GM12878 (cell line): ENCODE measurements at regions not wholly inside any gene's neighbourhood (a gene's known extent, or its start where the extent isn't known, plus 50 kb on each side); places are given as distances from the start of the nearest gene placed in this dataset.

ENCODE experiments used
- ATAC-seq: fragments of 200-7000 bp; cut with Tn5 transposase; 3 replicates; pipeline ENCODE4 v1.9.1; 2020; ENCODE audit warnings: mild to moderate bottlenecking, moderate library complexity
- BruUV-seq: library from RNA; stranded (reverse); fragments of 400-500 nt; replicated peaks from 2 replicates; lab custom pipeline; 2021; lab: Mats Ljungman, UMichigan
- CTCF ChIA-PET: fragments of 300-600 bp; sonication (Branson Sonifier 250); formaldehyde crosslinking; extraction: SDS; loops from one replicate; lab custom pipeline; 2021; ENCODE audit warnings: inconsistent platforms; lab: Yijun Ruan, JAX
- POLR2A ChIA-PET: fragments of 350-600 bp; formaldehyde crosslinking; extraction: SDS; loops from one replicate; lab custom pipeline; 2021; ENCODE audit warnings: inconsistent platforms; lab: Charles Lee
- RAD21 ChIA-PET: fragments of 300-600 bp; sonication (Branson Sonifier 250); formaldehyde crosslinking; loops from one replicate; lab custom pipeline; 2023; ENCODE audit warnings: antibody characterized with exemption; ENCODE audit not compliant: unreplicated experiment; lab: Charles Lee
- SMC1A ChIA-PET: fragments of 300-600 bp; sonication (Branson Sonifier 250); formaldehyde crosslinking; loops from one replicate; lab custom pipeline; 2023; ENCODE audit not compliant: unreplicated experiment, uncharacterized antibody; lab: Charles Lee
- DNase-seq: peaks from one replicate; pipeline ENCODE4 v3.0.0-alpha.2; 2011; ENCODE audit warnings: low read depth, low spot score
- FAIRE-seq: peaks from 3 replicates; lab custom pipeline; 2011; peaks lifted over from hg19 to GRCh38; lab: Jason Lieb, UNC
- H2AFZ ChIP-seq: 2 replicates; pipeline ENCODE4 v1.6.0; 2011; ENCODE audit warnings: low read depth, low read length, control low read depth; ENCODE audit not compliant: control insufficient read depth
- H3K27ac ChIP-seq: 2 replicates; pipeline ENCODE4 v1.5.1; 2011; ENCODE audit warnings: control low read depth; ENCODE audit not compliant: control insufficient read depth, insufficient read depth
- H3K27me3 ChIP-seq, 2 experiments: replicated peaks in 1 of 2; 2 replicates each; pipeline versions ENCODE4 v1.6.0 to v1.6.1; 2011; ENCODE audit warnings: low read length in 1 of 2; ENCODE audit not compliant: control insufficient read depth in 2 of 2, insufficient read depth in 2 of 2
- H3K36me3 ChIP-seq, 2 experiments: 2 replicates each; pipeline ENCODE4 v1.5.1; 2011; ENCODE audit warnings: low read length in 1 of 2; ENCODE audit not compliant: control insufficient read depth in 2 of 2, insufficient read depth in 2 of 2
- H3K4me1 ChIP-seq: 2 replicates; pipeline ENCODE4 v1.6.1; 2011; ENCODE audit warnings: mild to moderate bottlenecking, low read length, moderate library complexity, mixed read lengths; ENCODE audit not compliant: control insufficient read depth, insufficient read depth
- H3K4me2 ChIP-seq: 2 replicates; pipeline ENCODE4 v1.6.0; 2011; ENCODE audit warnings: control low read depth; ENCODE audit not compliant: control insufficient read depth, insufficient read depth
- H3K4me3 ChIP-seq: fragments of 200-600 bp; sonication (generic); 2 replicates; pipeline ENCODE4 v1.5.1; 2016
- H3K79me2 ChIP-seq: 2 replicates; pipeline ENCODE4 v1.6.0; 2011; ENCODE audit warnings: low read length; ENCODE audit not compliant: control insufficient read depth, insufficient read depth
- H3K9ac ChIP-seq: 2 replicates; pipeline ENCODE4 v1.8.0; 2011; ENCODE audit warnings: low read length, control low read depth, mixed read lengths; ENCODE audit not compliant: control insufficient read depth, insufficient read depth
- H3K9me3 ChIP-seq: replicated peaks from 3 replicates; pipeline ENCODE4 v1.5.1; 2011; ENCODE audit warnings: mild to moderate bottlenecking, low read length; ENCODE audit not compliant: control insufficient read depth, insufficient read depth
- H4K20me1 ChIP-seq: 2 replicates; pipeline ENCODE4 v1.6.0; 2011; ENCODE audit not compliant: control insufficient read depth, insufficient read depth
- BMI1 ChIP-seq: fragments of 450-650 bp; IDR thresholded peaks from 2 replicates; pipeline ENCODE4 v1.6.1; 2016; ENCODE audit warnings: mild to moderate bottlenecking, moderate library complexity, borderline replicate concordance
- LARP7 ChIP-seq: fragments of 450-650 bp; IDR thresholded peaks from 2 replicates; pipeline ENCODE4 v1.6.1; 2017; ENCODE audit warnings: mild to moderate bottlenecking
- MXI1 ChIP-seq: fragments of 150-350 bp; IDR thresholded peaks from 2 replicates; pipeline ENCODE4 v1.6.1; 2011; ENCODE audit warnings: low read depth, mild to moderate bottlenecking, inconsistent platforms, low read length, improper control_type of control experiment
- NBN ChIP-seq: fragments of 450-650 bp; IDR thresholded peaks from 2 replicates; pipeline ENCODE4 v1.6.1; 2016
- PAX8 ChIP-seq: fragments of 450-650 bp; IDR thresholded peaks from 2 replicates; pipeline ENCODE4 v1.6.1; 2017; ENCODE audit warnings: mild to moderate bottlenecking, moderate library complexity
- TARDBP ChIP-seq: IDR thresholded peaks from 2 replicates; pipeline ENCODE4 v1.6.1; 2016; ENCODE audit warnings: borderline replicate concordance
- TBL1XR1 ChIP-seq: IDR thresholded peaks from 2 replicates; pipeline ENCODE4 v1.6.1; 2012; ENCODE audit warnings: low read depth, low read length, improper control_type of control experiment
- TCF3 ChIP-seq: IDR thresholded peaks from 2 replicates; pipeline ENCODE4 v1.6.1; 2012; ENCODE audit warnings: low read depth, mild to moderate bottlenecking, low read length, borderline replicate concordance; ENCODE audit not compliant: insufficient read depth
- ZNF384 ChIP-seq: IDR thresholded peaks from 2 replicates; pipeline ENCODE4 v1.6.1; 2012; ENCODE audit warnings: low read depth, mild to moderate bottlenecking, low read length, improper control_type of control experiment, borderline replicate concordance
- ZZZ3 ChIP-seq: IDR thresholded peaks from 2 replicates; pipeline ENCODE4 v1.6.1; 2011; ENCODE audit warnings: low read depth; ENCODE audit not compliant: control insufficient read depth, insufficient read length
- in situ Hi-C: fragments of 300-500 bp; cut with MboI; formaldehyde crosslinking; loops from 9 replicates; pipeline ENCODE4 v1.14.3; 2018; ENCODE audit warnings: mixed read lengths
- intact Hi-C: fragments of 100-400 bp; cut with micrococcal nuclease; formaldehyde crosslinking; loops from one replicate; pipeline ENCODE4 v1.14.2; 2022; ENCODE audit not compliant: unreplicated experiment
- TF ChIP-seq, protein P1 (sequence below): fragments of 450-650 bp; formaldehyde crosslinking; IDR thresholded peaks from 2 replicates; pipeline ENCODE4 v1.4.0; 2020; ENCODE audit warnings: mild to moderate bottlenecking, moderate library complexity
- TF ChIP-seq, protein P2 (sequence below): fragments of 150-350 bp; IDR thresholded peaks from 2 replicates; pipeline ENCODE4 v1.6.1; 2014; ENCODE audit warnings: mild to moderate bottlenecking, low read depth, low read length
- TF ChIP-seq, protein P3 (sequence below): fragments of 450-650 bp; IDR thresholded peaks from 2 replicates; pipeline ENCODE4 v1.6.1; 2016; ENCODE audit warnings: mild to moderate bottlenecking
- TF ChIP-seq, protein P4 (sequence below): fragments of 450-650 bp; IDR thresholded peaks from 2 replicates; pipeline ENCODE4 v1.6.1; 2017; ENCODE audit warnings: low read depth, mild to moderate bottlenecking, moderate library complexity
- TF ChIP-seq, protein P5 (sequence below), 3 experiments: IDR thresholded peaks in 2 of 3; conservative IDR thresholded peaks in 1 of 3; 2 replicates each; pipeline ENCODE4 v1.5.1; 2011; ENCODE audit warnings: low read depth in 3 of 3, low read length in 3 of 3, mild to moderate bottlenecking in 3 of 3, control low read depth in 2 of 3, moderate library complexity in 2 of 3, inconsistent platforms in 1 of 3, mixed read lengths in 1 of 3; ENCODE audit not compliant: control insufficient read depth in 2 of 3, insufficient read depth in 1 of 3; ENCODE audit errors: extremely low read depth in 1 of 3

DNA sequence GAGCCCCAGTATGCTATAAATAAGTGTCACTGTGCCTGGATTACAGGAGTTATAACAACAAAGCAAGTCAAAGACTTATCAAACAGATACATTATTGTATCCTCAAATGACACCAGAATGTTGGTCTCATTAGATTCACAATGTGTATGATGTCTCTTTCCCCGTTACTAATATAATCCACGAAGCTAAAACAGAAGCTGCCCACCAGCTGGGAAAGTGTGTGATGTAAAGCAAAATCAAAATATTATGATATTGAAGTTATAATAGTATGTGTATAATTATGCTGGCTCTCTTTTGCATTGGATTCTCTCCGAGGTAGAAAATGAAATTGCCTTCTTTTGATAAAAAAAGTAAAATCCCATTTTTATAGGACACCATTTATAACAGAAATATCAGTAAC lies 127.3 kb upstream of the MAN2A1 start (continued):
- TF ChIP-seq, protein P1, sequence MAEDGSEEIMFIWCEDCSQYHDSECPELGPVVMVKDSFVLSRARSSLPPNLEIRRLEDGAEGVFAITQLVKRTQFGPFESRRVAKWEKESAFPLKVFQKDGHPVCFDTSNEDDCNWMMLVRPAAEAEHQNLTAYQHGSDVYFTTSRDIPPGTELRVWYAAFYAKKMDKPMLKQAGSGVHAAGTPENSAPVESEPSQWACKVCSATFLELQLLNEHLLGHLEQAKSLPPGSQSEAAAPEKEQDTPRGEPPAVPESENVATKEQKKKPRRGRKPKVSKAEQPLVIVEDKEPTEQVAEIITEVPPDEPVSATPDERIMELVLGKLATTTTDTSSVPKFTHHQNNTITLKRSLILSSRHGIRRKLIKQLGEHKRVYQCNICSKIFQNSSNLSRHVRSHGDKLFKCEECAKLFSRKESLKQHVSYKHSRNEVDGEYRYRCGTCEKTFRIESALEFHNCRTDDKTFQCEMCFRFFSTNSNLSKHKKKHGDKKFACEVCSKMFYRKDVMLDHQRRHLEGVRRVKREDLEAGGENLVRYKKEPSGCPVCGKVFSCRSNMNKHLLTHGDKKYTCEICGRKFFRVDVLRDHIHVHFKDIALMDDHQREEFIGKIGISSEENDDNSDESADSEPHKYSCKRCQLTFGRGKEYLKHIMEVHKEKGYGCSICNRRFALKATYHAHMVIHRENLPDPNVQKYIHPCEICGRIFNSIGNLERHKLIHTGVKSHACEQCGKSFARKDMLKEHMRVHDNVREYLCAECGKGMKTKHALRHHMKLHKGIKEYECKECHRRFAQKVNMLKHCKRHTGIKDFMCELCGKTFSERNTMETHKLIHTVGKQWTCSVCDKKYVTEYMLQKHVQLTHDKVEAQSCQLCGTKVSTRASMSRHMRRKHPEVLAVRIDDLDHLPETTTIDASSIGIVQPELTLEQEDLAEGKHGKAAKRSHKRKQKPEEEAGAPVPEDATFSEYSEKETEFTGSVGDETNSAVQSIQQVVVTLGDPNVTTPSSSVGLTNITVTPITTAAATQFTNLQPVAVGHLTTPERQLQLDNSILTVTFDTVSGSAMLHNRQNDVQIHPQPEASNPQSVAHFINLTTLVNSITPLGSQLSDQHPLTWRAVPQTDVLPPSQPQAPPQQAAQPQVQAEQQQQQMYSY (CRISPR knock-in tag), result no peak
- TF ChIP-seq ZZZ3 (no peak), NBN (no peak), TARDBP (no peak), PAX8 (no peak), TBL1XR1 (no peak), BMI1 (no peak)
- TF ChIP-seq, protein P2, sequence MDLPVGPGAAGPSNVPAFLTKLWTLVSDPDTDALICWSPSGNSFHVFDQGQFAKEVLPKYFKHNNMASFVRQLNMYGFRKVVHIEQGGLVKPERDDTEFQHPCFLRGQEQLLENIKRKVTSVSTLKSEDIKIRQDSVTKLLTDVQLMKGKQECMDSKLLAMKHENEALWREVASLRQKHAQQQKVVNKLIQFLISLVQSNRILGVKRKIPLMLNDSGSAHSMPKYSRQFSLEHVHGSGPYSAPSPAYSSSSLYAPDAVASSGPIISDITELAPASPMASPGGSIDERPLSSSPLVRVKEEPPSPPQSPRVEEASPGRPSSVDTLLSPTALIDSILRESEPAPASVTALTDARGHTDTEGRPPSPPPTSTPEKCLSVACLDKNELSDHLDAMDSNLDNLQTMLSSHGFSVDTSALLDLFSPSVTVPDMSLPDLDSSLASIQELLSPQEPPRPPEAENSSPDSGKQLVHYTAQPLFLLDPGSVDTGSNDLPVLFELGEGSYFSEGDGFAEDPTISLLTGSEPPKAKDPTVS, result no peak

DNA sequence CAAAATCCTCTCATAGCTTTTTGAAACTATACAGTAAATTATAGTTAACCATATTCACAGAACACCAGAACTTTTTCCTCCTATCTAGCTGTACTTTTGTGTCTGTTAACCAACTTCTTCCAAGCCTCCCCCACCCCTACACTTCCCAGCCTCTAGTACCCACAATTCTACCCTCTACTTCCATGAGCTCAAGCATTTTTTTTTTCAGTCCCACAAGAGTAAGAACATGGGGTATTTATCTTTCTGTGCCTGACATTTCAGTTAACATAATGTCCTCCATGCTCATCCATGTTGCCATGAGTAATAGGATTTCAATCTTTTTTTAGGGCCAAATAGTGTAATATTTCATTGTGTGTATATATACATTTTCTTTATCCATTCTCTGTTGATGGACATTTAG lies 128.3 kb upstream of the MAN2A1 start:
- H2AFZ ChIP-seq, result no peak overlapping the region
- no TSS peak for BruUV-seq
- no peak for ATAC-seq
- H4K20me1 ChIP-seq, result no peaks in the 10 kb centered on the region
- no peak for DNase-seq
- SMC1A ChIA-PET, result interaction anchor here (0.6 kb wide), 1 partner anchor 125 kb away, joined by 3 read pairs; no protein-coding TSS in a partner anchor
- no peaks in the 10 kb centered on the region; a peak in 1 of 4 replicates for H3K27me3 ChIP-seq
- H3K4me1 ChIP-seq, result no peaks in the 10 kb centered on the region
- no peak overlapping the region for H3K4me2 ChIP-seq
- intact Hi-C loops, result no loop called here
- H3K4me3 ChIP-seq, result no peak overlapping the region
- no peak overlapping the region for H3K27ac ChIP-seq
- in situ Hi-C loops, result no loop called here
- H3K9me3 ChIP-seq, result no peaks in the 10 kb centered on the region
- no peak overlapping the region for H3K9ac ChIP-seq
- H3K36me3 ChIP-seq, result no peaks in the 10 kb centered on the region
- no peak for FAIRE-seq
- POLR2A ChIA-PET, result no interaction called here
- CTCF ChIA-PET, result no interaction called here
- RAD21 ChIA-PET, result no interaction called here
- H3K79me2 ChIP-seq, result no peaks in the 10 kb centered on the region
- TF ChIP-seq MXI1, result no peak
- TF ChIP-seq, protein P3, sequence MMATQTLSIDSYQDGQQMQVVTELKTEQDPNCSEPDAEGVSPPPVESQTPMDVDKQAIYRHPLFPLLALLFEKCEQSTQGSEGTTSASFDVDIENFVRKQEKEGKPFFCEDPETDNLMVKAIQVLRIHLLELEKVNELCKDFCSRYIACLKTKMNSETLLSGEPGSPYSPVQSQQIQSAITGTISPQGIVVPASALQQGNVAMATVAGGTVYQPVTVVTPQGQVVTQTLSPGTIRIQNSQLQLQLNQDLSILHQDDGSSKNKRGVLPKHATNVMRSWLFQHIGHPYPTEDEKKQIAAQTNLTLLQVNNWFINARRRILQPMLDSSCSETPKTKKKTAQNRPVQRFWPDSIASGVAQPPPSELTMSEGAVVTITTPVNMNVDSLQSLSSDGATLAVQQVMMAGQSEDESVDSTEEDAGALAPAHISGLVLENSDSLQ, result no peak
- TF ChIP-seq, protein P4, sequence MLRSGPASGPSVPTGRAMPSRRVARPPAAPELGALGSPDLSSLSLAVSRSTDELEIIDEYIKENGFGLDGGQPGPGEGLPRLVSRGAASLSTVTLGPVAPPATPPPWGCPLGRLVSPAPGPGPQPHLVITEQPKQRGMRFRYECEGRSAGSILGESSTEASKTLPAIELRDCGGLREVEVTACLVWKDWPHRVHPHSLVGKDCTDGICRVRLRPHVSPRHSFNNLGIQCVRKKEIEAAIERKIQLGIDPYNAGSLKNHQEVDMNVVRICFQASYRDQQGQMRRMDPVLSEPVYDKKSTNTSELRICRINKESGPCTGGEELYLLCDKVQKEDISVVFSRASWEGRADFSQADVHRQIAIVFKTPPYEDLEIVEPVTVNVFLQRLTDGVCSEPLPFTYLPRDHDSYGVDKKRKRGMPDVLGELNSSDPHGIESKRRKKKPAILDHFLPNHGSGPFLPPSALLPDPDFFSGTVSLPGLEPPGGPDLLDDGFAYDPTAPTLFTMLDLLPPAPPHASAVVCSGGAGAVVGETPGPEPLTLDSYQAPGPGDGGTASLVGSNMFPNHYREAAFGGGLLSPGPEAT, result no peak
- no peak for TF ChIP-seq LARP7
- no peak for TF ChIP-seq TCF3
- TF ChIP-seq ZNF384, result no peak
- TF ChIP-seq, protein P5, sequence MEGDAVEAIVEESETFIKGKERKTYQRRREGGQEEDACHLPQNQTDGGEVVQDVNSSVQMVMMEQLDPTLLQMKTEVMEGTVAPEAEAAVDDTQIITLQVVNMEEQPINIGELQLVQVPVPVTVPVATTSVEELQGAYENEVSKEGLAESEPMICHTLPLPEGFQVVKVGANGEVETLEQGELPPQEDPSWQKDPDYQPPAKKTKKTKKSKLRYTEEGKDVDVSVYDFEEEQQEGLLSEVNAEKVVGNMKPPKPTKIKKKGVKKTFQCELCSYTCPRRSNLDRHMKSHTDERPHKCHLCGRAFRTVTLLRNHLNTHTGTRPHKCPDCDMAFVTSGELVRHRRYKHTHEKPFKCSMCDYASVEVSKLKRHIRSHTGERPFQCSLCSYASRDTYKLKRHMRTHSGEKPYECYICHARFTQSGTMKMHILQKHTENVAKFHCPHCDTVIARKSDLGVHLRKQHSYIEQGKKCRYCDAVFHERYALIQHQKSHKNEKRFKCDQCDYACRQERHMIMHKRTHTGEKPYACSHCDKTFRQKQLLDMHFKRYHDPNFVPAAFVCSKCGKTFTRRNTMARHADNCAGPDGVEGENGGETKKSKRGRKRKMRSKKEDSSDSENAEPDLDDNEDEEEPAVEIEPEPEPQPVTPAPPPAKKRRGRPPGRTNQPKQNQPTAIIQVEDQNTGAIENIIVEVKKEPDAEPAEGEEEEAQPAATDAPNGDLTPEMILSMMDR (IDR thresholded peaks at IDR 0.05 in 2 of 3, conservative IDR thresholded peaks at IDR 0.05 in 1 of 3; ENCODE audit: control insufficient read depth in 2 of 3, extremely low read depth in 1 of 3, insufficient read depth in 1 of 3, low read depth in 3 of 3, low read length in 3 of 3), result no peak
